Activated CD8-positive, alpha-beta T cell treated with anti-CD3 and anti-CD28 coated beads for 36 hours (primary cell): ENCODE measurements at regions not wholly inside any gene's neighbourhood (a gene's known extent, or its start where the extent isn't known, plus 50 kb on each side); places are given as distances from the start of the nearest gene placed in this dataset.

ENCODE experiments used
- ATAC-seq: fragments of 200-7000 bp; cut with Tn5 transposase; one replicate; pipeline ENCODE4 v1.10.0; 2021; ENCODE audit warnings: mild to moderate bottlenecking, moderate library complexity
- CTCF ChIA-PET: fragments of 350-600 bp; sonication (Branson Sonifier 250); formaldehyde crosslinking; loops from one replicate; lab custom pipeline; 2021; ENCODE audit warnings: antibody characterized with exemption; lab: Charles Lee
- POLR2A ChIA-PET: fragments of 350-600 bp; sonication (Branson Sonifier 250); formaldehyde crosslinking; loops from one replicate; lab custom pipeline; 2021; ENCODE audit warnings: antibody characterized with exemption; lab: Charles Lee
- DNase-seq: peaks from one replicate; pipeline ENCODE4 v3.0.0-alpha.2; 2020
- H3K27ac Mint-ChIP-seq: one replicate; pipeline ENCODE4 v1.8.0; 2021; ENCODE audit warnings: mild to moderate bottlenecking, mixed read lengths
- H3K27me3 Mint-ChIP-seq: one replicate; pipeline ENCODE4 v1.8.0; 2021; ENCODE audit warnings: mixed read lengths
- H3K36me3 Mint-ChIP-seq: one replicate; pipeline ENCODE4 v1.8.0; 2021; ENCODE audit warnings: low read depth, mixed read lengths
- H3K4me1 Mint-ChIP-seq: one replicate; pipeline ENCODE4 v1.8.0; 2021; ENCODE audit warnings: low read depth, mixed read lengths
- H3K4me3 Mint-ChIP-seq: one replicate; pipeline ENCODE4 v1.8.0; 2021; ENCODE audit warnings: mild to moderate bottlenecking, moderate library complexity, mixed read lengths
- H3K9me3 Mint-ChIP-seq: one replicate; pipeline ENCODE4 v1.8.0; 2021; ENCODE audit warnings: mixed read lengths
- intact Hi-C: fragments of 100-400 bp; cut with micrococcal nuclease; formaldehyde crosslinking; loops from one replicate; pipeline ENCODE4 v1.10.0; 2022
- TF ChIP-seq, protein P1 (sequence below): fragments of 200-600 bp; IDR thresholded peaks from one replicate; pipeline ENCODE4 v1.8.0; 2022; ENCODE audit warnings: antibody characterized with exemption, mild to moderate bottlenecking

DNA sequence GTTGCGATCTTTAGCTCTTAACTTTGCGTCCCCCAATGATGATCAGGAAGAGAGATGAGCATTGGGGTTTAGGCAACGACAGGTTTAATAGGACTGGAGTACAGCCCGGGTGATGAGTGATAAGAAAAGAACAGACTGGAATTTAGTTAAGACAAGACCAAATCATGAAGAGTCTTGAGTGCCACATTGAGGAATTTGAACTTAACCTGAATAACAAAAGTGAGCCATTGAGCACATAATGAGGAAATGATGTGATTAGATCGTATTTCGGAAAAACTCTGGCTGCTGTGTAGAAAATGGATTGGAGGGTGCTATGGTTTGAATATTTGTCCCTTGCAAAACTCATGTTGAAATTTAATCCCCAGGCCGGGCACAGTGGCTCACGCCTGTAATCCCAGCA, 83.2 kb upstream of the MELK start:
- H3K36me3 Mint-ChIP-seq: peaks cover 3% of the 10 kb centered on the region
- peak overlapping the region; percentile 99 for H3K27ac Mint-ChIP-seq
- ChIA-PET CTCF (interaction anchor here (1.3 kb wide), 1 partner anchor 19 kb away, joined by 3 read pairs; no protein-coding TSS in a partner anchor), POLR2A (interaction anchor here (0.6 to 1.8 kb wide), 5 partner anchors 8 to 804 kb away, joined by 3 to 10 read pairs (median 4); no protein-coding TSS in a partner anchor)
- H3K4me1 Mint-ChIP-seq: peaks cover 62% of the 10 kb centered on the region
- H3K27me3 Mint-ChIP-seq: no peaks in the 10 kb centered on the region
- DNase-seq (no peak), ATAC-seq (no peak)
- TF ChIP-seq, protein P1, sequence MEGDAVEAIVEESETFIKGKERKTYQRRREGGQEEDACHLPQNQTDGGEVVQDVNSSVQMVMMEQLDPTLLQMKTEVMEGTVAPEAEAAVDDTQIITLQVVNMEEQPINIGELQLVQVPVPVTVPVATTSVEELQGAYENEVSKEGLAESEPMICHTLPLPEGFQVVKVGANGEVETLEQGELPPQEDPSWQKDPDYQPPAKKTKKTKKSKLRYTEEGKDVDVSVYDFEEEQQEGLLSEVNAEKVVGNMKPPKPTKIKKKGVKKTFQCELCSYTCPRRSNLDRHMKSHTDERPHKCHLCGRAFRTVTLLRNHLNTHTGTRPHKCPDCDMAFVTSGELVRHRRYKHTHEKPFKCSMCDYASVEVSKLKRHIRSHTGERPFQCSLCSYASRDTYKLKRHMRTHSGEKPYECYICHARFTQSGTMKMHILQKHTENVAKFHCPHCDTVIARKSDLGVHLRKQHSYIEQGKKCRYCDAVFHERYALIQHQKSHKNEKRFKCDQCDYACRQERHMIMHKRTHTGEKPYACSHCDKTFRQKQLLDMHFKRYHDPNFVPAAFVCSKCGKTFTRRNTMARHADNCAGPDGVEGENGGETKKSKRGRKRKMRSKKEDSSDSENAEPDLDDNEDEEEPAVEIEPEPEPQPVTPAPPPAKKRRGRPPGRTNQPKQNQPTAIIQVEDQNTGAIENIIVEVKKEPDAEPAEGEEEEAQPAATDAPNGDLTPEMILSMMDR: no peak
- intact Hi-C loops: no loop called here
- H3K9me3 Mint-ChIP-seq: no peaks in the 10 kb centered on the region
- no peak overlapping the region for H3K4me3 Mint-ChIP-seq

DNA sequence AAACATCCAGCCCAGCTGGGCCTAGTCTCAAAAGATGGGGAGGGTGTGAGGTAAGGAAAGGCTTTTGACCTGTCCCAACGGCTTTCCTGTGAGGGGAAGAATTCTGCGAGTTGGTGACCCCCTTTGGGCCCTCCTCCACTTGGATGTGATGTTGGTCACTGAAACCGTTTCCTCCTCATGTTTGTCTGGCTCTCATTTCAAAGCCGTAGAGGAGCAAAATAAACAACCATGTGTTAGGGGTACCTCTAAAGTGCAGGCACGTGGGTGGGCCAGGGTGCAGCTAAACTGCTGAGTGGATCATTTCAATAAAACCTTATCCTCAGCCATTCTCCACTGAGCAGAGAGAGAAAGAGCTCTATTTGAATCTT, 84.3 kb upstream of the MELK start:
- Mint-ChIP-seq H3K36me3 (peaks cover 3% of the 10 kb centered on the region), H3K9me3 (no peaks in the 10 kb centered on the region), H3K27ac (peak overlapping the region; percentile 99), H3K4me3 (peak overlapping the region; percentile 96), H3K27me3 (no peaks in the 10 kb centered on the region), H3K4me1 (peaks cover 61% of the 10 kb centered on the region)
- ChIA-PET POLR2A (interaction anchor here (1.0 to 4.0 kb wide), 11 partner anchors 9 to 106 kb away, joined by 3 to 36 read pairs (median 6); no protein-coding TSS in a partner anchor), CTCF (interaction anchor here (0.9 to 4.3 kb wide), 6 partner anchors 10 to 92 kb away, joined by 3 to 24 read pairs (median 3); no protein-coding TSS in a partner anchor)
- intact Hi-C loops: no loop called here
- ATAC-seq: no peak
- TF ChIP-seq, protein P1: no peak
- peak; percentile 60 for DNase-seq

- intact Hi-C loops: no loop called here
- Mint-ChIP-seq H3K4me1 (peaks cover 58% of the 10 kb centered on the region), H3K36me3 (peaks cover 3% of the 10 kb centered on the region), H3K27me3 (no peaks in the 10 kb centered on the region), H3K9me3 (no peaks in the 10 kb centered on the region), H3K27ac (peak overlapping the region; percentile 99), H3K4me3 (peak overlapping the region; percentile 96)
- TF ChIP-seq, protein P1: no peak
- DNase-seq (peak; percentile 89), ATAC-seq (peak; percentile 94)
- ChIA-PET CTCF (interaction anchor here (0.9 to 4.3 kb wide), 8 partner anchors 9 to 91 kb away, joined by 3 to 24 read pairs (median 6); no protein-coding TSS in a partner anchor), POLR2A (interaction anchor here (0.8 to 4.0 kb wide), 16 partner anchors 9 to 105 kb away, joined by 3 to 36 read pairs (median 6); no protein-coding TSS in a partner anchor)
Measured at GRCh38 chr9:36487482-36488388, 85.0 kb upstream of the MELK start.

DNA sequence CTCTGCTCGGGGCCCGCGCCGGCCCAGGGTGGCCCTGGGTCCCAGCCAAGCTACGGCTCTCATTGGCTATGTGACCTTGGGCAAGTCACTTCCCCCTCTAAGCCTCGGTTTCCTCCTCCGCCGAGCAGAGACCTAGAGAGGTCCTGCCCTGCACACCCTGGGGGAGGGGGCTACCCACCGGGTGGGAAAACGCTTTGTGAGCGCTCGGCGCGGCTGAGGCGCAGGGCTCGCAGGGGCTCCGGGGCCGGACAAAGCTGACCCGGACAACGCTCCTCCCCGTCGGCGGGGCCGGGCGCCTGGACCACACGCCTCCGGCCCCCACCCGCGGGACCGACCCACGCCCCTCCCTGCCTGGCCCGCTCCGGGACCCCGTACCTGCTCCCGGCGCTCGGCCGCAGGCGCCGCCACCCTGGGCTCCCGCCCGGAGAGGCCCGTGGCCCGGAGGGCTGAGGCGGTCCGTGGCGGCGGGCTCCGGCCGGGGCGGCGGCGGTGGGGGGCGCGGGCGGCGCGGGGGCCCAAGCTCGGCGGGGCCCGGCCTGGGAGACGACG, 85.7 kb upstream of the MELK start:
- no peaks in the 10 kb centered on the region for H3K9me3 Mint-ChIP-seq
- DNase-seq: peak; percentile 76
- peak overlapping the region; percentile 86 for H3K27ac Mint-ChIP-seq
- TF ChIP-seq, protein P1: no peak
- ChIA-PET CTCF (interaction anchor here (1.3 to 4.3 kb wide), 5 partner anchors 11 to 80 kb away, joined by 3 to 24 read pairs (median 8); no protein-coding TSS in a partner anchor), POLR2A (interaction anchor here (0.6 to 4.0 kb wide), 10 partner anchors 11 to 295 kb away, joined by 3 to 36 read pairs (median 4); no protein-coding TSS in a partner anchor)
- H3K27me3 Mint-ChIP-seq: no peaks in the 10 kb centered on the region
- peak; percentile 48 for ATAC-seq
- H3K36me3 Mint-ChIP-seq: peaks cover 3% of the 10 kb centered on the region
- peaks cover 55% of the 10 kb centered on the region for H3K4me1 Mint-ChIP-seq
- intact Hi-C loops: no loop called here
- H3K4me3 Mint-ChIP-seq: peak overlapping the region; percentile 80
